Liver (tissue), 3 donors: ENCODE measurements at regions not wholly inside any gene's neighbourhood (a gene's known extent, or its start where the extent isn't known, plus 50 kb on each side); places are given as distances from the start of the nearest gene placed in this dataset.

Experiments
- GABPA ChIP-seq, 2 donors: IDR thresholded peaks in 1 of 2; conservative IDR thresholded peaks in 1 of 2; 2 replicates each; pipeline ENCODE4 v1.6.1; 2016; ENCODE audit warnings: antibody characterized with exemption in 2 of 2, mild to moderate bottlenecking in 1 of 2, moderate library complexity in 1 of 2
- HNF4G ChIP-seq: IDR thresholded peaks from 2 replicates; pipeline ENCODE4 v1.6.1; 2016; ENCODE audit warnings: antibody characterized with exemption
- JUND ChIP-seq, 2 donors: IDR thresholded peaks; 2 replicates each; pipeline ENCODE4 v1.6.1; 2016; ENCODE audit warnings: antibody characterized with exemption in 2 of 2
- YY1 ChIP-seq: IDR thresholded peaks from 2 replicates; pipeline ENCODE4 v1.6.1; 2016; ENCODE audit warnings: antibody characterized with exemption, mild to moderate bottlenecking
- TF ChIP-seq, protein P1 (sequence below): fragments of 150-350 bp; IDR thresholded peaks from 2 replicates; pipeline ENCODE4 v1.5.1; 2017; ENCODE audit warnings: improper control_type of control experiment, low read depth, low read length; ENCODE audit not compliant: missing input control
- TF ChIP-seq, protein P2 (sequence below): IDR thresholded peaks from 2 replicates; pipeline ENCODE4 v1.6.1; 2016; ENCODE audit warnings: antibody characterized with exemption
- TF ChIP-seq, protein P3 (sequence below): IDR thresholded peaks from 2 replicates; pipeline ENCODE4 v1.6.1; 2016; ENCODE audit warnings: antibody characterized with exemption, mild to moderate bottlenecking
- donor health status: healthy.
- donor health status: healthy.

GRCh38 chr1:55916907-55917306 is 662.5 kb downstream of the PLPP3 start:
- no peak for TF ChIP-seq GABPA (IDR thresholded peaks at IDR 0.05 in 1 of 2, conservative IDR thresholded peaks at IDR 0.05 in 1 of 2)
- TF ChIP-seq, protein P1, sequence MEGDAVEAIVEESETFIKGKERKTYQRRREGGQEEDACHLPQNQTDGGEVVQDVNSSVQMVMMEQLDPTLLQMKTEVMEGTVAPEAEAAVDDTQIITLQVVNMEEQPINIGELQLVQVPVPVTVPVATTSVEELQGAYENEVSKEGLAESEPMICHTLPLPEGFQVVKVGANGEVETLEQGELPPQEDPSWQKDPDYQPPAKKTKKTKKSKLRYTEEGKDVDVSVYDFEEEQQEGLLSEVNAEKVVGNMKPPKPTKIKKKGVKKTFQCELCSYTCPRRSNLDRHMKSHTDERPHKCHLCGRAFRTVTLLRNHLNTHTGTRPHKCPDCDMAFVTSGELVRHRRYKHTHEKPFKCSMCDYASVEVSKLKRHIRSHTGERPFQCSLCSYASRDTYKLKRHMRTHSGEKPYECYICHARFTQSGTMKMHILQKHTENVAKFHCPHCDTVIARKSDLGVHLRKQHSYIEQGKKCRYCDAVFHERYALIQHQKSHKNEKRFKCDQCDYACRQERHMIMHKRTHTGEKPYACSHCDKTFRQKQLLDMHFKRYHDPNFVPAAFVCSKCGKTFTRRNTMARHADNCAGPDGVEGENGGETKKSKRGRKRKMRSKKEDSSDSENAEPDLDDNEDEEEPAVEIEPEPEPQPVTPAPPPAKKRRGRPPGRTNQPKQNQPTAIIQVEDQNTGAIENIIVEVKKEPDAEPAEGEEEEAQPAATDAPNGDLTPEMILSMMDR, result no peak
- TF ChIP-seq, protein P2, sequence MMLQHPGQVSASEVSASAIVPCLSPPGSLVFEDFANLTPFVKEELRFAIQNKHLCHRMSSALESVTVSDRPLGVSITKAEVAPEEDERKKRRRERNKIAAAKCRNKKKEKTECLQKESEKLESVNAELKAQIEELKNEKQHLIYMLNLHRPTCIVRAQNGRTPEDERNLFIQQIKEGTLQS, result no peak
- no peak for TF ChIP-seq HNF4G
- TF ChIP-seq JUND (IDR thresholded peaks at IDR 0.05), result no peak
- TF ChIP-seq YY1, result no peak
- TF ChIP-seq, protein P3, sequence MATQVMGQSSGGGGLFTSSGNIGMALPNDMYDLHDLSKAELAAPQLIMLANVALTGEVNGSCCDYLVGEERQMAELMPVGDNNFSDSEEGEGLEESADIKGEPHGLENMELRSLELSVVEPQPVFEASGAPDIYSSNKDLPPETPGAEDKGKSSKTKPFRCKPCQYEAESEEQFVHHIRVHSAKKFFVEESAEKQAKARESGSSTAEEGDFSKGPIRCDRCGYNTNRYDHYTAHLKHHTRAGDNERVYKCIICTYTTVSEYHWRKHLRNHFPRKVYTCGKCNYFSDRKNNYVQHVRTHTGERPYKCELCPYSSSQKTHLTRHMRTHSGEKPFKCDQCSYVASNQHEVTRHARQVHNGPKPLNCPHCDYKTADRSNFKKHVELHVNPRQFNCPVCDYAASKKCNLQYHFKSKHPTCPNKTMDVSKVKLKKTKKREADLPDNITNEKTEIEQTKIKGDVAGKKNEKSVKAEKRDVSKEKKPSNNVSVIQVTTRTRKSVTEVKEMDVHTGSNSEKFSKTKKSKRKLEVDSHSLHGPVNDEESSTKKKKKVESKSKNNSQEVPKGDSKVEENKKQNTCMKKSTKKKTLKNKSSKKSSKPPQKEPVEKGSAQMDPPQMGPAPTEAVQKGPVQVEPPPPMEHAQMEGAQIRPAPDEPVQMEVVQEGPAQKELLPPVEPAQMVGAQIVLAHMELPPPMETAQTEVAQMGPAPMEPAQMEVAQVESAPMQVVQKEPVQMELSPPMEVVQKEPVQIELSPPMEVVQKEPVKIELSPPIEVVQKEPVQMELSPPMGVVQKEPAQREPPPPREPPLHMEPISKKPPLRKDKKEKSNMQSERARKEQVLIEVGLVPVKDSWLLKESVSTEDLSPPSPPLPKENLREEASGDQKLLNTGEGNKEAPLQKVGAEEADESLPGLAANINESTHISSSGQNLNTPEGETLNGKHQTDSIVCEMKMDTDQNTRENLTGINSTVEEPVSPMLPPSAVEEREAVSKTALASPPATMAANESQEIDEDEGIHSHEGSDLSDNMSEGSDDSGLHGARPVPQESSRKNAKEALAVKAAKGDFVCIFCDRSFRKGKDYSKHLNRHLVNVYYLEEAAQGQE, result no peak
